B cell (primary cell): ENCODE measurements at regions not wholly inside any gene's neighbourhood (a gene's known extent, or its start where the extent isn't known, plus 50 kb on each side); places are given as distances from the start of the nearest gene placed in this dataset.

ENCODE experiments used
- CTCF ChIP-seq: fragments of 200-600 bp; IDR thresholded peaks from one replicate; pipeline ENCODE4 v1.8.0; 2022; ENCODE audit warnings: antibody characterized with exemption, mild to moderate bottlenecking
- EZH2 ChIP-seq: IDR thresholded peaks from 2 replicates; pipeline ENCODE4 v1.6.1; 2012; ENCODE audit warnings: borderline replicate concordance, low read depth, mild to moderate bottlenecking, moderate library complexity, low read length; ENCODE audit not compliant: insufficient read depth, poor library complexity, severe bottlenecking

- TF ChIP-seq CTCF (no peak), EZH2 (no peak)
Observed at GRCh38 chr6:113011801-113012200, 664.7 kb downstream of the RFPL4B start.
